ENCODE measurements at regions not wholly inside any gene's neighbourhood (a gene's known extent, or its start where the extent isn't known, plus 50 kb on each side); places are given as distances from the start of the nearest gene placed in this dataset.

- Histone ChIP-seq H3K27ac (no peak overlapping the region), H3K27me3 (replicated peaks; ENCODE audit: insufficient read depth) (no peaks in the 10 kb centered on the region), H3K36me3 (no peaks in the 10 kb centered on the region), H3K9me3 (no peaks in the 10 kb centered on the region), H3K4me3 (no peak overlapping the region), H3K4me1 (ENCODE audit: control insufficient read depth in 1 of 2, low read depth in 2 of 2) (no peaks in the 10 kb centered on the region)
- no peak for DNase-seq (ENCODE audit: low spot score)
- no peak for TF ChIP-seq CTCF (IDR thresholded peaks at IDR 0.05)
- no peak for ATAC-seq (ENCODE audit: insufficient number of reproducible peaks, low FRiP score, low read depth)
These were observed 375.1 kb upstream of the THBS1 start for GRCh38 chr15:39205506-39206371.

- no peak for ATAC-seq (ENCODE audit: insufficient number of reproducible peaks, low FRiP score, low read depth)
- no peak for DNase-seq (ENCODE audit: low spot score)
- no peaks in the 10 kb centered on the region for H3K4me1 ChIP-seq (ENCODE audit: control insufficient read depth in 1 of 2, low read depth in 2 of 2)
- no peak for TF ChIP-seq CTCF (IDR thresholded peaks at IDR 0.05)
- no peak overlapping the region for H3K27ac ChIP-seq
- no peaks in the 10 kb centered on the region for H3K36me3 ChIP-seq
- H3K9me3 ChIP-seq: no peaks in the 10 kb centered on the region
- H3K27me3 ChIP-seq (replicated peaks; ENCODE audit: insufficient read depth): no peaks in the 10 kb centered on the region
- H3K4me3 ChIP-seq: no peak overlapping the region
These were observed 373.3 kb upstream of the THBS1 start for GRCh38 chr15:39207532-39208115.

DNA sequence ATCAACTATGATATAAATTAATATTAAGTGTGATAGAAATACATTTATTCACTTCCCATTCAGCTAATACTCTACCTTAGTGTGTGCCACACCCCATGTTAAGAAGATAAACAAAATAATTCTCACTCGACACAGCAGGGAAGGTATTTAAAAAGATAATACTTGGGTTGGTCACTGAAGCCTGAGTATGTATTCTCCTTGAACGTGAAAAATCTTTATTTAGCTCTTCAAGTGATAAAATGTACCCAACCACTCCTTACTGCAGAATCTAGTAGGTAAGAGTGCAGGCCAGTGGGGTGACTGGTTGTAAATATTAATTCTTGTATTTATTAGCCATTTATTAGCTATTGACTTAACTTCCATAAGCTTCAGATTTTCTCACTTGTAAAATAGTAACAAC, 372.7 kb upstream of the THBS1 start:
- no peak for TF ChIP-seq CTCF (IDR thresholded peaks at IDR 0.05)
- Histone ChIP-seq H3K9me3 (no peaks in the 10 kb centered on the region), H3K27me3 (replicated peaks; ENCODE audit: insufficient read depth) (no peaks in the 10 kb centered on the region), H3K36me3 (no peaks in the 10 kb centered on the region), H3K4me1 (ENCODE audit: control insufficient read depth in 1 of 2, low read depth in 2 of 2) (no peaks in the 10 kb centered on the region), H3K4me3 (no peak overlapping the region), H3K27ac (no peak overlapping the region)
- DNase-seq (ENCODE audit: low spot score): no peak
- ATAC-seq (ENCODE audit: insufficient number of reproducible peaks, low FRiP score, low read depth): no peak

- no peaks in the 10 kb centered on the region for H3K9me3 ChIP-seq
- no peaks in the 10 kb centered on the region for H3K27me3 ChIP-seq (replicated peaks; ENCODE audit: insufficient read depth)
- no peak overlapping the region for H3K4me3 ChIP-seq
- H3K27ac ChIP-seq: no peak overlapping the region
- H3K36me3 ChIP-seq: no peaks in the 10 kb centered on the region
- no peaks in the 10 kb centered on the region for H3K4me1 ChIP-seq (ENCODE audit: control insufficient read depth in 1 of 2, low read depth in 2 of 2)
- TF ChIP-seq CTCF (IDR thresholded peaks at IDR 0.05): no peak
- ATAC-seq (ENCODE audit: insufficient number of reproducible peaks, low FRiP score, low read depth) (no peak), DNase-seq (ENCODE audit: low spot score) (no peak)
These were observed 371.2 kb upstream of the THBS1 start for GRCh38 chr15:39209548-39210211.

Measured in thoracic aorta (tissue), 2 donors.